GM12878 (cell line): ENCODE measurements at regions not wholly inside any gene's neighbourhood (a gene's known extent, or its start where the extent isn't known, plus 50 kb on each side); places are given as distances from the start of the nearest gene placed in this dataset.

Experiments used
- ATAC-seq: fragments of 200-7000 bp; cut with Tn5 transposase; 3 replicates; pipeline ENCODE4 v1.9.1; 2020; ENCODE audit warnings: mild to moderate bottlenecking, moderate library complexity
- BruUV-seq: library from RNA; stranded (reverse); fragments of 400-500 nt; replicated peaks from 2 replicates; lab custom pipeline; 2021; lab: Mats Ljungman, UMichigan
- CTCF ChIA-PET: fragments of 300-600 bp; sonication (Branson Sonifier 250); formaldehyde crosslinking; extraction: SDS; loops from one replicate; lab custom pipeline; 2021; ENCODE audit warnings: inconsistent platforms; lab: Yijun Ruan, JAX
- POLR2A ChIA-PET: fragments of 350-600 bp; formaldehyde crosslinking; extraction: SDS; loops from one replicate; lab custom pipeline; 2021; ENCODE audit warnings: inconsistent platforms; lab: Charles Lee
- RAD21 ChIA-PET: fragments of 300-600 bp; sonication (Branson Sonifier 250); formaldehyde crosslinking; loops from one replicate; lab custom pipeline; 2023; ENCODE audit warnings: antibody characterized with exemption; ENCODE audit not compliant: unreplicated experiment; lab: Charles Lee
- SMC1A ChIA-PET: fragments of 300-600 bp; sonication (Branson Sonifier 250); formaldehyde crosslinking; loops from one replicate; lab custom pipeline; 2023; ENCODE audit not compliant: unreplicated experiment, uncharacterized antibody; lab: Charles Lee
- DNase-seq: peaks from one replicate; pipeline ENCODE4 v3.0.0-alpha.2; 2011; ENCODE audit warnings: low read depth, low spot score
- FAIRE-seq: peaks from 3 replicates; lab custom pipeline; 2011; peaks lifted over from hg19 to GRCh38; lab: Jason Lieb, UNC
- H2AFZ ChIP-seq: 2 replicates; pipeline ENCODE4 v1.6.0; 2011; ENCODE audit warnings: low read depth, low read length, control low read depth; ENCODE audit not compliant: control insufficient read depth
- H3K27ac ChIP-seq: 2 replicates; pipeline ENCODE4 v1.5.1; 2011; ENCODE audit warnings: control low read depth; ENCODE audit not compliant: control insufficient read depth, insufficient read depth
- H3K27me3 ChIP-seq, 2 experiments: replicated peaks in 1 of 2; 2 replicates each; pipeline versions ENCODE4 v1.6.0 to v1.6.1; 2011; ENCODE audit warnings: low read length in 1 of 2; ENCODE audit not compliant: control insufficient read depth in 2 of 2, insufficient read depth in 2 of 2
- H3K36me3 ChIP-seq, 2 experiments: 2 replicates each; pipeline ENCODE4 v1.5.1; 2011; ENCODE audit warnings: low read length in 1 of 2; ENCODE audit not compliant: control insufficient read depth in 2 of 2, insufficient read depth in 2 of 2
- H3K4me1 ChIP-seq: 2 replicates; pipeline ENCODE4 v1.6.1; 2011; ENCODE audit warnings: mild to moderate bottlenecking, low read length, moderate library complexity, mixed read lengths; ENCODE audit not compliant: control insufficient read depth, insufficient read depth
- H3K4me2 ChIP-seq: 2 replicates; pipeline ENCODE4 v1.6.0; 2011; ENCODE audit warnings: control low read depth; ENCODE audit not compliant: control insufficient read depth, insufficient read depth
- H3K4me3 ChIP-seq: fragments of 200-600 bp; sonication (generic); 2 replicates; pipeline ENCODE4 v1.5.1; 2016
- H3K79me2 ChIP-seq: 2 replicates; pipeline ENCODE4 v1.6.0; 2011; ENCODE audit warnings: low read length; ENCODE audit not compliant: control insufficient read depth, insufficient read depth
- H3K9ac ChIP-seq: 2 replicates; pipeline ENCODE4 v1.8.0; 2011; ENCODE audit warnings: low read length, control low read depth, mixed read lengths; ENCODE audit not compliant: control insufficient read depth, insufficient read depth
- H3K9me3 ChIP-seq: replicated peaks from 3 replicates; pipeline ENCODE4 v1.5.1; 2011; ENCODE audit warnings: mild to moderate bottlenecking, low read length; ENCODE audit not compliant: control insufficient read depth, insufficient read depth
- H4K20me1 ChIP-seq: 2 replicates; pipeline ENCODE4 v1.6.0; 2011; ENCODE audit not compliant: control insufficient read depth, insufficient read depth
- BMI1 ChIP-seq: fragments of 450-650 bp; IDR thresholded peaks from 2 replicates; pipeline ENCODE4 v1.6.1; 2016; ENCODE audit warnings: mild to moderate bottlenecking, moderate library complexity, borderline replicate concordance
- GABPA ChIP-seq: IDR thresholded peaks from 2 replicates; pipeline ENCODE4 v1.6.1; 2014; ENCODE audit warnings: antibody characterized with exemption, low read depth, mild to moderate bottlenecking, inconsistent platforms
- IKZF1 ChIP-seq: fragments of 450-650 bp; conservative IDR thresholded peaks from 2 replicates; pipeline ENCODE4 v1.6.1; 2017; ENCODE audit warnings: antibody characterized with exemption, mild to moderate bottlenecking
- IRF4 ChIP-seq: IDR thresholded peaks from 2 replicates; pipeline ENCODE4 v1.6.1; 2011; ENCODE audit warnings: low read depth, low read length
- IRF5 ChIP-seq: fragments of 450-650 bp; IDR thresholded peaks from 2 replicates; pipeline ENCODE4 v1.6.1; 2017; ENCODE audit warnings: borderline replicate concordance
- NFIC ChIP-seq: IDR thresholded peaks from 2 replicates; pipeline ENCODE4 v1.6.1; 2012; ENCODE audit warnings: low read depth, mild to moderate bottlenecking, inconsistent platforms, low read length, moderate library complexity
- NR2C2 ChIP-seq: IDR thresholded peaks from 2 replicates; pipeline ENCODE4 v1.6.1; 2011; ENCODE audit warnings: borderline replicate concordance, low read depth; ENCODE audit not compliant: control insufficient read depth, insufficient read length
- RBBP5 ChIP-seq: fragments of 200-600 bp; sonication (generic); conservative IDR thresholded peaks from 2 replicates; pipeline ENCODE4 v1.6.1; 2016
- SREBF1 ChIP-seq: IDR thresholded peaks from 2 replicates; pipeline ENCODE4 v1.6.1; 2012; ENCODE audit warnings: mild to moderate bottlenecking, low read length
- SRF ChIP-seq, 2 experiments: IDR thresholded peaks; 2 replicates each; pipeline ENCODE4 v1.6.1; 2011; ENCODE audit warnings: low read depth in 2 of 2, low read length in 2 of 2, mild to moderate bottlenecking in 1 of 2, moderate library complexity in 1 of 2
- YY1 ChIP-seq: IDR thresholded peaks from 2 replicates; pipeline ENCODE4 v1.6.1; 2011; ENCODE audit warnings: low read depth, mild to moderate bottlenecking, low read length
- WGBS: methylation state at CpG from one replicate; pipeline ENCODE4 v1.1.6; 2016; ENCODE audit warnings: low lambda C conversion rate; ENCODE audit not compliant: insufficient replicate concordance, insufficient coverage; ENCODE audit errors: missing lambda C conversion rate; 5-methylcytosine and 5-hydroxymethylcytosine counted together
- in situ Hi-C: fragments of 300-500 bp; cut with MboI; formaldehyde crosslinking; loops from 9 replicates; pipeline ENCODE4 v1.14.3; 2018; ENCODE audit warnings: mixed read lengths
- intact Hi-C: fragments of 100-400 bp; cut with micrococcal nuclease; formaldehyde crosslinking; loops from one replicate; pipeline ENCODE4 v1.14.2; 2022; ENCODE audit not compliant: unreplicated experiment
- TF ChIP-seq, protein P1 (sequence below): fragments of 150-350 bp; IDR thresholded peaks from 2 replicates; pipeline ENCODE4 v1.6.1; 2016; ENCODE audit warnings: low read depth, low read length
- TF ChIP-seq, protein P2 (sequence below): fragments of 450-650 bp; IDR thresholded peaks from 2 replicates; pipeline ENCODE4 v1.6.1; 2016; ENCODE audit warnings: mild to moderate bottlenecking

DNA sequence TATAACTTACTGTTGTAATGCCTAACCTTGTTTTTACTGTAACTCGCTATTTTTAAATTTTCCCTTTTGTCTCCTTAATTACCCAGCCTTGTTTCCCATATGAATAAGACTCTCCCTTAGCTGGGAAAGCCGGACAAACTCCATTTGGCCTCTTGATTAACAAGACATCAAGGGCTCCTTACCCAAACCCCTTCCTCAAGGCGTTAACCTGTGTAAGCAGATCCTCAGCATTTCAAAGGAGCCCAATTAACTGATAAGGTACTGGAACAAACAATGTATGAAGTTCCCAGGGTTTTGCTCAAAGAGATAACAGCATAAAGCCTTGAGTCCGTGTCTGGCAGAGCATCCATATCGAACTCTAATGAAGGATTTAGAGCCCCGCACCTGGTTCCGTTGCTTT lies 66.0 kb upstream of the SIMC1 start:
- WGBS: 48% methylated on average over 7 of the region's 7 CpGs
- H3K9ac ChIP-seq: no peak overlapping the region
- no peaks in the 10 kb centered on the region for H3K9me3 ChIP-seq
- intact Hi-C loops: no loop called here
- no TSS peak for BruUV-seq
- TF ChIP-seq IRF5 (no peak), SRF (IDR thresholded peaks at IDR 0.05; ENCODE audit: low read depth in 2 of 2, low read length in 2 of 2) (no peak)
- peaks cover 0 to 5% of the 10 kb centered on the region in 2 experiments; a peak in 2 of 4 replicates for H3K27me3 ChIP-seq
- SMC1A ChIA-PET: no interaction called here
- no peaks in the 10 kb centered on the region for H3K79me2 ChIP-seq
- no peak overlapping the region for H3K4me3 ChIP-seq
- no peaks in the 10 kb centered on the region for H3K36me3 ChIP-seq
- CTCF ChIA-PET: no interaction called here
- RAD21 ChIA-PET: no interaction called here
- H3K4me1 ChIP-seq: no peaks in the 10 kb centered on the region; the same call in 1 of the 2 replicates
- in situ Hi-C loops: no loop called here
- no peak overlapping the region for H3K4me2 ChIP-seq
- FAIRE-seq: no peak
- POLR2A ChIA-PET: no interaction called here
- no peak overlapping the region for H3K27ac ChIP-seq
- H4K20me1 ChIP-seq: no peaks in the 10 kb centered on the region
- DNase-seq: no peak
- ATAC-seq: no peak
- H2AFZ ChIP-seq: no peak overlapping the region

GRCh38 chr5:176173647-176174046 lies 64.6 kb upstream of the SIMC1 start:
- intact Hi-C loops: no loop called here
- no peak overlapping the region for H3K4me3 ChIP-seq
- WGBS: 37% methylated on average over 7 of the region's 7 CpGs
- no peaks in the 10 kb centered on the region; the same call in 1 of the 2 replicates for H3K4me1 ChIP-seq
- no peak overlapping the region for H3K4me2 ChIP-seq
- no peaks in the 10 kb centered on the region for H3K9me3 ChIP-seq
- no peaks in the 10 kb centered on the region for H3K36me3 ChIP-seq
- in situ Hi-C loops: no loop called here
- H3K27me3 ChIP-seq: peaks cover 0 to 5% of the 10 kb centered on the region in 2 experiments; a peak in 2 of 4 replicates
- POLR2A ChIA-PET: no interaction called here
- no peak overlapping the region for H3K9ac ChIP-seq
- FAIRE-seq (no peak), DNase-seq (no peak), ATAC-seq (no peak)
- no peaks in the 10 kb centered on the region for H3K79me2 ChIP-seq
- no peak overlapping the region for H3K27ac ChIP-seq
- RAD21 ChIA-PET: no interaction called here
- H4K20me1 ChIP-seq: no peaks in the 10 kb centered on the region
- CTCF ChIA-PET: no interaction called here
- SMC1A ChIA-PET: no interaction called here
- BruUV-seq: no TSS peak
- no peak overlapping the region for H2AFZ ChIP-seq
- TF ChIP-seq GABPA: no peak
- no peak for TF ChIP-seq SREBF1
- TF ChIP-seq NFIC: no peak
- TF ChIP-seq, protein P1, sequence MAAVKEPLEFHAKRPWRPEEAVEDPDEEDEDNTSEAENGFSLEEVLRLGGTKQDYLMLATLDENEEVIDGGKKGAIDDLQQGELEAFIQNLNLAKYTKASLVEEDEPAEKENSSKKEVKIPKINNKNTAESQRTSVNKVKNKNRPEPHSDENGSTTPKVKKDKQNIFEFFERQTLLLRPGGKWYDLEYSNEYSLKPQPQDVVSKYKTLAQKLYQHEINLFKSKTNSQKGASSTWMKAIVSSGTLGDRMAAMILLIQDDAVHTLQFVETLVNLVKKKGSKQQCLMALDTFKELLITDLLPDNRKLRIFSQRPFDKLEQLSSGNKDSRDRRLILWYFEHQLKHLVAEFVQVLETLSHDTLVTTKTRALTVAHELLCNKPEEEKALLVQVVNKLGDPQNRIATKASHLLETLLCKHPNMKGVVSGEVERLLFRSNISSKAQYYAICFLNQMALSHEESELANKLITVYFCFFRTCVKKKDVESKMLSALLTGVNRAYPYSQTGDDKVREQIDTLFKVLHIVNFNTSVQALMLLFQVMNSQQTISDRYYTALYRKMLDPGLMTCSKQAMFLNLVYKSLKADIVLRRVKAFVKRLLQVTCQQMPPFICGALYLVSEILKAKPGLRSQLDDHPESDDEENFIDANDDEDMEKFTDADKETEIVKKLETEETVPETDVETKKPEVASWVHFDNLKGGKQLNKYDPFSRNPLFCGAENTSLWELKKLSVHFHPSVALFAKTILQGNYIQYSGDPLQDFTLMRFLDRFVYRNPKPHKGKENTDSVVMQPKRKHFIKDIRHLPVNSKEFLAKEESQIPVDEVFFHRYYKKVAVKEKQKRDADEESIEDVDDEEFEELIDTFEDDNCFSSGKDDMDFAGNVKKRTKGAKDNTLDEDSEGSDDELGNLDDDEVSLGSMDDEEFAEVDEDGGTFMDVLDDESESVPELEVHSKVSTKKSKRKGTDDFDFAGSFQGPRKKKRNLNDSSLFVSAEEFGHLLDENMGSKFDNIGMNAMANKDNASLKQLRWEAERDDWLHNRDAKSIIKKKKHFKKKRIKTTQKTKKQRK: no peak
- no peak for TF ChIP-seq NR2C2
- TF ChIP-seq YY1: no peak
- no peak for TF ChIP-seq IKZF1
- TF ChIP-seq RBBP5: no peak
- TF ChIP-seq IRF4: no peak
- TF ChIP-seq, protein P2, sequence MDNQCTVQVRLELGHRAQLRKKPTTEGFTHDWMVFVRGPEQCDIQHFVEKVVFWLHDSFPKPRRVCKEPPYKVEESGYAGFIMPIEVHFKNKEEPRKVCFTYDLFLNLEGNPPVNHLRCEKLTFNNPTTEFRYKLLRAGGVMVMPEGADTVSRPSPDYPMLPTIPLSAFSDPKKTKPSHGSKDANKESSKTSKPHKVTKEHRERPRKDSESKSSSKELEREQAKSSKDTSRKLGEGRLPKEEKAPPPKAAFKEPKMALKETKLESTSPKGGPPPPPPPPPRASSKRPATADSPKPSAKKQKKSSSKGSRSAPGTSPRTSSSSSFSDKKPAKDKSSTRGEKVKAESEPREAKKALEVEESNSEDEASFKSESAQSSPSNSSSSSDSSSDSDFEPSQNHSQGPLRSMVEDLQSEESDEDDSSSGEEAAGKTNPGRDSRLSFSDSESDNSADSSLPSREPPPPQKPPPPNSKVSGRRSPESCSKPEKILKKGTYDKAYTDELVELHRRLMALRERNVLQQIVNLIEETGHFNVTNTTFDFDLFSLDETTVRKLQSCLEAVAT: no peak
- TF ChIP-seq BMI1: no peak
